Stimulated activated naive CD8-positive, alpha-beta T cell treated with anti-CD3 and anti-CD28 coated beads, Interleukin-15, amount 100 ng/mL, for 72 hours (primary cell): ENCODE measurements at regions not wholly inside any gene's neighbourhood (a gene's known extent, or its start where the extent isn't known, plus 50 kb on each side); places are given as distances from the start of the nearest gene placed in this dataset.
"Not testable (repeated sequence)": the region's sequence is repeated elsewhere in the genome, so short reads cannot be mapped to it uniquely, and the experiment has no call there.

ENCODE experiments used
- ATAC-seq: fragments of 150-1000 bp; cut with Tn5 transposase; 2 replicates; pipeline ENCODE4 v1.10.0; 2021; ENCODE audit warnings: mild to moderate bottlenecking, moderate library complexity
- DNase-seq, 2 donors: peaks; one replicate each; pipeline ENCODE4 v3.0.0; 2021 to 2022
- H3K27ac Mint-ChIP-seq, 2 donors: one replicate each; pipeline ENCODE4 v1.8.0; 2022; ENCODE audit warnings: mild to moderate bottlenecking in 2 of 2, mixed read lengths in 2 of 2, moderate library complexity in 2 of 2
- H3K27me3 Mint-ChIP-seq: one replicate; pipeline ENCODE4 v1.8.0; 2022; ENCODE audit warnings: mixed read lengths
- H3K4me1 Mint-ChIP-seq: one replicate; pipeline ENCODE4 v1.8.0; 2022; ENCODE audit warnings: mild to moderate bottlenecking, mixed read lengths
- H3K4me3 Mint-ChIP-seq, 2 donors: one replicate each; pipeline ENCODE4 v1.8.0; 2022; ENCODE audit warnings: mild to moderate bottlenecking in 2 of 2, mixed read lengths in 2 of 2, moderate library complexity in 1 of 2
- H3K9me3 Mint-ChIP-seq, 2 donors: one replicate each; pipeline ENCODE4 v1.8.0; 2022; ENCODE audit warnings: mixed read lengths in 2 of 2

- DNase-seq, result no peak
- peaks cover 13 to 14% of the 10 kb centered on the region in 2 donors for H3K9me3 Mint-ChIP-seq
Observed at GRCh38 chr6:4450237-4450636, 314.9 kb upstream of the ECI2 start.

DNA sequence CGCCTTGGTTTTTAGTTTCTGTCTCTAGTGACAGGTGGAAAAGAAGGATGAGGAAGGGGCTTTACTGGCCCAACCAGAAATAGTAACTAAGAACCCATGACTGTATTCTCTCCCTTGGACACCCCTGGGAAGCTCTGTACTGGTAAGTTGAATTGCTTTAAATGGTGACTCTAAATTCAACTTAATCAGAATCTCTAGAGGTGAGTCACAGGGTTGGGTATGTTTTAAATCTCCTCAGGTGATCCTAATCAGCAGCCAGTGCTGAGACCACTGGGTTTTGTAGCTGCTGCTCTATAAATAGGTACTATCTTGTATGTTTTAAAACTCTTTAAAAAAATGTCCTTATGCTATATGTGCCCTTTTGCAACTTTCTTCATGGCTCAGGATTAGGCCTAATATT is 314.0 kb upstream of the ECI2 start:
- DNase-seq (no peak), ATAC-seq (no peak)
- no peak overlapping the region for H3K27ac Mint-ChIP-seq
- H3K4me1 Mint-ChIP-seq, result no peaks in the 10 kb centered on the region
- peaks cover 39% of the 10 kb centered on the region for H3K27me3 Mint-ChIP-seq
- H3K9me3 Mint-ChIP-seq, result peaks cover 13 to 14% of the 10 kb centered on the region in 2 donors
- no peak overlapping the region for H3K4me3 Mint-ChIP-seq

More at GRCh38 chr6:4450237-4450636, 314.9 kb upstream of the ECI2 start:
- H3K4me3 Mint-ChIP-seq, result no peak overlapping the region
- no peak overlapping the region for H3K27ac Mint-ChIP-seq
- H3K27me3 Mint-ChIP-seq, result peaks cover 47% of the 10 kb centered on the region
- no peak for ATAC-seq
- no peaks in the 10 kb centered on the region for H3K4me1 Mint-ChIP-seq

DNA sequence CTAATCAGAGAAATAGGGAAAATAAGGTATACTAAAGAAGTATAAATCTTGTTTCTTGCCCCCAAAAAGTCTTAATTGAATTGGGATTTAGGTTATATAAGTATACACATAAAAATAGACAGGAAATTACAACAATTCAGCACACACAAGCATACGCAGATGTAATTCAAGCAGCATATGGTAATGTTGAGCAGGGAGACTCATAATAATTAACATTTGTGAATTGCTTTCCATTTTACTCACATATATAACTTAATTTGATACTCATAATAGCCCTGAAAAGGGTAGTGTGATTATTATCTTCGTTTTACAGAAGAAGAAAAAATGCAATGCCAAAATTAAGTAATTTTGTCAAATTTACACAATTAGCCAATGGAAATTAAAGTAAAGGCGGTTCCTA is 313.5 kb upstream of the ECI2 start:
- Mint-ChIP-seq H3K27me3 (peaks cover 33% of the 10 kb centered on the region), H3K4me3 (no peak overlapping the region), H3K27ac (no peak overlapping the region), H3K4me1 (no peaks in the 10 kb centered on the region), H3K9me3 (peaks cover 8 to 14% of the 10 kb centered on the region in 2 donors)
- DNase-seq (no peak), ATAC-seq (no peak)

DNA sequence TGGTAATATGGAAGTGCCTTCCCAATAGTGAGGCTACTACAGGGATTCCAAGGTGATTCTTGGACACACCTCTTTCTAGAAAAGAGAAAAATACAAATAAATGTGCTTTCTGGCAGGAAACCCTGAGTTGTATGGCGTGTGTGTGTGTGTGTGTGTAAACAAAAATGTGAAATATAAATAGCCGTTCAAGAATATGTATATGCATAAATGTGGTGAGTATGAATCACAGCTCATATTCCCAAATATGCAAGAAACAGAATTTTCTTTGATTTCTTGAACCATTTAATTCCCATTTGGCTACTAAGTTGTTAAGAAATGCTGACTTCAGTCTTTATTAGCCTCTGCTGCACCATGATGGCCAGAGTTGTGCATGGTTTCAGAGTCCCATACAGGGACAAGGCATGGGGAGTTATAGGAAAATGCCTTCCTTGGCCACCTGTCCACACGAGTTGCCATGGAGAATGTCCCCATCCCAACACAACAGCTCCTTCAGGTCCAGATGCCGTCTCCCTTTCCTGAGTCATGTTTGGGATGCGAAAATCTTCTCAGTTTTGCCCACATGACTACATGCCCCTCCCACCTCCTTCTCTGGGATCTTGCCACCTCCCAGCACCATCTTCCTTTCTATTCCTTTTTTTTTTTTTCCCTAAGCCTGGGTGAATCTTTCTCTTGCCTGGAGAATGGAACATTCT is 312.4 kb upstream of the ECI2 start:
- Mint-ChIP-seq H3K4me1 (no peaks in the 10 kb centered on the region), H3K9me3 (peaks cover 4 to 14% of the 10 kb centered on the region in 2 donors), H3K4me3 (no peak overlapping the region), H3K27me3 (peaks cover 27% of the 10 kb centered on the region), H3K27ac (no peak overlapping the region)
- DNase-seq, result no peak
- ATAC-seq, result no peak

- peaks cover 22% of the 10 kb centered on the region for H3K27me3 Mint-ChIP-seq
- no peak for DNase-seq
- H3K4me3 Mint-ChIP-seq, result no peak overlapping the region
- no peaks in the 10 kb centered on the region for H3K4me1 Mint-ChIP-seq
- ATAC-seq, result no peak
- H3K27ac Mint-ChIP-seq, result no peak overlapping the region
- H3K9me3 Mint-ChIP-seq, result peaks cover 2 to 8% of the 10 kb centered on the region in 2 donors
Observed at GRCh38 chr6:4446982-4447381, 311.6 kb upstream of the ECI2 start.

DNA sequence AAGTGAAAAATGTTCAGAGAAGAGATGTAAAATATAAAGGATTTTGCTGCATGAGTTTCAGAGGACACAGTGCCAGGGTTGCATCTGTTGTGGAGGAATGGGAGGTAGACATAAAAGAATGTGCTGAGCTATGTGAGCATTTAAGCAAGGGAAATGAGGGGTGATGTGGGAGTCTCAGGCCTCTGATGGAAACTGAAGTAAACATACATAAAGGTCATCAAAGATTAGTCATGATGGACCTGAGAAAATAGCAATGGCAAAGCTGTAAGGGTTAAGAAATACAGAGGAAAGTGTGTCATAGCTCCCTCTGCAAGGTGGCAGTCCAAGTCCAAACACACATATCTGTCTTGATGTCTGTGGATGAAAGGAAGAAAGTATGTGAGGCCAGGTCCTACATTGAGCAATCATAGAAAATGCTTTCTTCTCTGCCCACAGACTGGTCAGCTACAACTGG is 306.6 kb upstream of the ECI2 start:
- Mint-ChIP-seq H3K27ac (no peak overlapping the region), H3K9me3 (no peaks in the 10 kb centered on the region), H3K4me3 (no peak overlapping the region), H3K4me1 (no peaks in the 10 kb centered on the region), H3K27me3 (no peaks in the 10 kb centered on the region)
- DNase-seq (no peak), ATAC-seq (no peak)

DNA sequence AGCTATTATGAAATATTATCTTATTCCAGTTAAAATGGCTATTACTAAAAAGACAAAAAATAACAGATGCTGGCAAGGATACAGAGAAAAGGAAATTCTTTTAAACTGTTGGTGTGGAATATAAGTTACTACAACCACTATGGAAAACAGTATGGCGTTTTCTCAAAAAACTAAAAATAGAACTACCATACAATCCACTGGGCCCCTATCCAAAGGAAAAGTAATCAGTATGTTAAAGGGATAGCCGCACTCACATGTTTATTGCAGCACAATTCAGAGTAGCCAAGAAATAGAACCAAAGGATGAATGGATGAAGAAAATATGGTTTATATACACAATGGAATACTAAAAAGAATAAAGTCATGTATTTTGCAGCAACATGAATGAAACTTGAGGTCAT is 303.8 kb upstream of the ECI2 start:
- Mint-ChIP-seq H3K4me1 (no peaks in the 10 kb centered on the region), H3K27me3 (no peaks in the 10 kb centered on the region), H3K9me3 (no peaks in the 10 kb centered on the region), H3K4me3 (no peak overlapping the region), H3K27ac (no peak overlapping the region)
- ATAC-seq (no peak), DNase-seq (no peak)

- Mint-ChIP-seq H3K27me3 (no peaks in the 10 kb centered on the region), H3K9me3 (no peaks in the 10 kb centered on the region), H3K4me1 (no peaks in the 10 kb centered on the region), H3K27ac (no peak overlapping the region), H3K4me3 (no peak overlapping the region)
- ATAC-seq (no peak), DNase-seq (no peak)
Observed at GRCh38 chr6:4437342-4437741, 302.0 kb upstream of the ECI2 start.

- Mint-ChIP-seq H3K4me1 (no peaks in the 10 kb centered on the region), H3K9me3 (no peaks in the 10 kb centered on the region), H3K4me3 (no peak overlapping the region), H3K27me3 (no peaks in the 10 kb centered on the region), H3K27ac (no peak overlapping the region)
- no peak for ATAC-seq
- DNase-seq, result no peak
Observed at GRCh38 chr6:4435981-4436445, 300.6 kb upstream of the ECI2 start.

DNA sequence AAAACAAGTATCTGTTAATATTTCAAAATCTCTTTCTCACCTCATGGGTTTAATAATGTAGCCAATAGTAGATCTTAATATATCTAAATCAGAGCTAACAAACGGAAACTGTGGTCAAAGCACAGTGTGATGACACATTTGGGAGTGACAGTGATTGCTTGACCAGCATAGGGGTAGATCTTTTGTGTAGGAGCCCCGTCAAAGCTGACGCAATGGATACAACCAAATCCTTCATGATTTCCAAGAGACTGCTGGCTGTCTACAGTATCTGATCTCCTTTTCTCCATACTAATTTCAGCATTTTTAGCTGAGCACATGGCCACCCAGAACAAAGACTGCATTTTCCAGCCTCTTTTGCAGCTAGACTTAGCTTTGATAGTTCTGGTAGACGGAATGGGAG is 299.3 kb upstream of the ECI2 start:
- H3K4me3 Mint-ChIP-seq, result no peak overlapping the region
- no peak for ATAC-seq
- H3K9me3 Mint-ChIP-seq, result peaks cover 0 to 1% of the 10 kb centered on the region in 2 donors
- no peak overlapping the region for H3K27ac Mint-ChIP-seq
- H3K4me1 Mint-ChIP-seq, result no peaks in the 10 kb centered on the region
- DNase-seq, result no peak
- no peaks in the 10 kb centered on the region for H3K27me3 Mint-ChIP-seq

DNA sequence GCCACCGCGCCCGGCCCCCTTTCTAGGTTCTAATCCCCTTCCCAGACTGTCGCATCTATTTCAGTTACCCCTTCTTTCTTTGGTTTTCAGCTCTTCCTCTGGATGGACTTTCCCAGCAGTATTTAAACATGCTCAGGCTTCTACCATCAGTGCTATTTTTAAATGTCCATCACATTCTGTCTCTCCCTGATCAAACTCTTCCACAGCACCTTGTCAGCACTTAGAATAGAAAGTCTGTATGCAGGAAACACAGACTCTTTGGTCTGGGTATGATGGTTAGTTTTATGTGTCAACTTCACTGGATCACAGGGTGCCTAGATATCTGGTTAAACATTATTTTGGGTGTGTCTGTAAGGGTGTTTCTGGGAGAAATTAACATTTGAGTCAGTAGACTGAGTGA is 297.8 kb upstream of the ECI2 start:
- Mint-ChIP-seq H3K9me3 (peaks cover 0 to 5% of the 10 kb centered on the region in 2 donors), H3K4me3 (no peak overlapping the region), H3K27ac (no peak overlapping the region), H3K4me1 (no peaks in the 10 kb centered on the region), H3K27me3 (no peaks in the 10 kb centered on the region)
- DNase-seq (no peak), ATAC-seq (no peak)

DNA sequence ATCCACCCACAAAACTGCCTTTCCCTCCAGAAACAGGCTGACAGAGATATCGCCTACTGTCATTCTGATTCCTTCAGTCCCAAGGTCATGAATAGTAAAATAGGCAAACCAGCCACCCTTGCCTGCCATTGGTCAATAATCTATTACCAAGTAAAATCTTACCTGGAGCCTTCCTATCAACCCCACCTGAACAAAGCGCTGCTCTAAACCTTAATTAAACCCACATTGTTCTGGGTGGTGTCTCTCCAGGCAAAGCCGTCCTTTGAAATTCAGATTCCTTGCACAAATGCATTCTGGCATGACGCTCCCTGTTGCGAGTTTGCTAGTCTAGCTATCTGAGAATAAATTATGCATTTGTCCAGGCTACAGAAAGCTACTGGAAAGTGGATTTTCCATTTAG is 291.6 kb upstream of the ECI2 start:
- Mint-ChIP-seq H3K27ac (no peak overlapping the region), H3K9me3 (peaks cover 7 to 9% of the 10 kb centered on the region in 2 donors), H3K4me1 (no peaks in the 10 kb centered on the region), H3K27me3 (no peaks in the 10 kb centered on the region), H3K4me3 (no peak overlapping the region)
- ATAC-seq (no peak), DNase-seq (no peak)

DNA sequence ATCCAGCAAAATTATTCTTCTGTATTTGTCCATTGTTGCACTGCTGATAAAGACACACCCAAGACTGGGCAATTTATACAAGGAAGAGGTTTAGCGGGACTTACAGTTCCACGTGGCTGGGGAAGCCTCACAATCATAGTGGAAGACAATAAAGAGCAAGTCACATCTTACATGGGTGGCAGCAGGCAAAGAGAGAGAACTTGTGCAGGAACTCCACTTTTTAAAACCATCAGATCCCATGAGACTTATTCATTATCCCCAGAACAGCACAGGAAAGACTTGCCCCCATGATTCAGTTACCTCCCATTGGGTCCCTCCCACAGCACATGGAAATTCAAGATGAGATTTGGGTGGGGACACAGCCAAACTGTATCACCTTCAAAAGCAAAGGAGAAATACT is 286.5 kb upstream of the ECI2 start:
- no peaks in the 10 kb centered on the region for H3K4me1 Mint-ChIP-seq

GRCh38 chr6:4420160-4420865 is 284.9 kb upstream of the ECI2 start:
- peaks cover 6% of the 10 kb centered on the region for H3K27me3 Mint-ChIP-seq
- no peaks in the 10 kb centered on the region for H3K4me1 Mint-ChIP-seq
- no peak overlapping the region for H3K27ac Mint-ChIP-seq
- no peak for ATAC-seq
- no peaks in the 10 kb centered on the region for H3K9me3 Mint-ChIP-seq
- no peak for DNase-seq
- no peak overlapping the region for H3K4me3 Mint-ChIP-seq

More for the DNA sequence above, 286.5 kb upstream of the ECI2 start:
- H3K27ac Mint-ChIP-seq, result no peak overlapping the region
- no peak for ATAC-seq
- DNase-seq, result no peak
- H3K9me3 Mint-ChIP-seq, result peaks cover 4 to 7% of the 10 kb centered on the region in 2 donors
- H3K27me3 Mint-ChIP-seq, result peaks cover 6% of the 10 kb centered on the region
- no peak overlapping the region for H3K4me3 Mint-ChIP-seq

- DNase-seq, result no peak
Observed at GRCh38 chr6:4415549-4415948, 280.2 kb upstream of the ECI2 start.

DNA sequence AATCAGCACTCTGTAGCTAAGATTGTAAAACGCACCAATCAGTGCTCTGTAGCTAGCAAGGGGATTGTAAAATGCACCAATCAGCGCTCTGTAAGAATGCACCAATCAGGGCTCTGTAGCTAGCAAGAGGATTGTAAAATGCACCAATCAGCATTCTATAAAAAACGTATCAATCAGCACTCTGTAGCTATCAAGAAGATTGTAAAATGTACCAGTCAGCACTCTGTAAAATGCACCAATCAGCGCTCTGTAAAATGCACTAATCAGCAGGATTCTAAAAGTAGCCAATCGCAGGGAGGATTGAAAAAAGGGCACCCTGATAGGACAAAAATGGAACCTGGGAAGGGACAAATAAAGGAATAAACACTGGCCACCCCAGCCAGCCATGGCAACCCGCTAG is 278.7 kb upstream of the ECI2 start:
- H3K4me3 Mint-ChIP-seq, H3K27me3 Mint-ChIP-seq, H3K27ac Mint-ChIP-seq, DNase-seq, ATAC-seq, H3K9me3 Mint-ChIP-seq, H3K4me1 Mint-ChIP-seq: not testable (repeated sequence)

More at GRCh38 chr6:4415549-4415948, 280.2 kb upstream of the ECI2 start:
- Mint-ChIP-seq H3K4me1 (no peaks in the 10 kb centered on the region), H3K27me3 (peaks cover 4% of the 10 kb centered on the region), H3K27ac (no peak overlapping the region), H3K9me3 (no peaks in the 10 kb centered on the region), H3K4me3 (no peak overlapping the region)
- no peak for ATAC-seq
